Cardiac septum (tissue), 1 donor: ENCODE measurements at regions not wholly inside any gene's neighbourhood (a gene's known extent, or its start where the extent isn't known, plus 50 kb on each side); places are given as distances from the start of the nearest gene placed in this dataset.
A peak's percentile ranks its signal among the peaks of the same experiment; 100 is the strongest.
"Not testable (repeated sequence)": the region's sequence is repeated elsewhere in the genome, so short reads cannot be mapped to it uniquely, and the experiment has no call there.

Source experiments
- DNase-seq: peaks from one replicate; pipeline ENCODE4 v3.0.0-alpha.2; 2020; ENCODE audit warnings: low spot score
- intact Hi-C: fragments of 100-400 bp; cut with DNase I; formaldehyde crosslinking; loops from one replicate; pipeline ENCODE4 v1.14.0; 2022
- donor health status: DM: no; HTN: no; CAD: no.

- DNase-seq, intact Hi-C loops: not testable (repeated sequence)
Measured at GRCh38 chr15:44846156-44846555, 109.8 kb downstream of the TRIM69 start.

GRCh38 chr15:44847555-44847954 is 108.9 kb upstream of the TERB2 start:
- intact Hi-C loops: not testable (repeated sequence)

GRCh38 chr15:44848859-44849258 is 107.6 kb upstream of the TERB2 start:
- DNase-seq, intact Hi-C loops: not testable (repeated sequence)

More at GRCh38 chr15:44847555-44847954, 108.9 kb upstream of the TERB2 start:
- DNase-seq: not testable (repeated sequence)

- DNase-seq, intact Hi-C loops: not testable (repeated sequence)
Measured at GRCh38 chr15:44849701-44850403, 106.6 kb upstream of the TERB2 start.

- peak; percentile 81 for DNase-seq
- intact Hi-C loops: not testable (repeated sequence)
Measured at GRCh38 chr15:44853304-44853950, 103.1 kb upstream of the TERB2 start.

- DNase-seq, intact Hi-C loops: not testable (repeated sequence)
Measured at GRCh38 chr15:44854696-44855095, 101.8 kb upstream of the TERB2 start.

GRCh38 chr15:44856284-44856683 is 100.2 kb upstream of the TERB2 start:
- DNase-seq, intact Hi-C loops: not testable (repeated sequence)

GRCh38 chr15:44857164-44857710 is 99.2 kb upstream of the TERB2 start:
- DNase-seq, intact Hi-C loops: not testable (repeated sequence)

- DNase-seq, intact Hi-C loops: not testable (repeated sequence)
Measured at GRCh38 chr15:44859088-44859487, 97.4 kb upstream of the TERB2 start.

- intact Hi-C loops, DNase-seq: not testable (repeated sequence)
Measured at GRCh38 chr15:44860168-44860567, 96.3 kb upstream of the TERB2 start.

GRCh38 chr15:44861439-44861910 is 95.0 kb upstream of the TERB2 start:
- DNase-seq: no peak
- intact Hi-C loops: no loop called here

- intact Hi-C loops: no loop called here
- DNase-seq: no peak
Measured at GRCh38 chr15:44861917-44862316, 94.6 kb upstream of the TERB2 start.

GRCh38 chr15:44862866-44863265 is 93.6 kb upstream of the TERB2 start:
- DNase-seq, intact Hi-C loops: not testable (repeated sequence)

GRCh38 chr15:44868100-44868499 is 88.4 kb upstream of the TERB2 start:
- intact Hi-C loops, DNase-seq: not testable (repeated sequence)

GRCh38 chr15:44870125-44870524 is 86.4 kb upstream of the TERB2 start:
- intact Hi-C loops, DNase-seq: not testable (repeated sequence)

- intact Hi-C loops: no loop called here
- DNase-seq: no peak
Measured at GRCh38 chr15:44873103-44873502, 83.4 kb upstream of the TERB2 start.

GRCh38 chr15:44879066-44879465 is 77.4 kb upstream of the TERB2 start:
- intact Hi-C loops: no loop called here
- DNase-seq: no peak

- intact Hi-C loops: no loop called here
- no peak for DNase-seq
Measured at GRCh38 chr15:44882499-44882968, 74.0 kb upstream of the TERB2 start.

GRCh38 chr15:44883199-44883877 is 73.1 kb upstream of the TERB2 start:
- intact Hi-C loops: no loop called here
- DNase-seq: no peak
